CD4-positive, CD25-positive, alpha-beta regulatory T cell (primary cell): ENCODE measurements at regions not wholly inside any gene's neighbourhood (a gene's known extent, or its start where the extent isn't known, plus 50 kb on each side); places are given as distances from the start of the nearest gene placed in this dataset.

Source experiments
- ATAC-seq, 2 donors: fragments of 150-1000 bp; cut with Tn5 transposase; one replicate each; pipeline ENCODE4 v1.10.0; 2021; ENCODE audit warnings: low read depth in 2 of 2, moderate number of reproducible peaks in 2 of 2, moderate library complexity in 1 of 2
- DNase-seq, 3 donors: peaks; one replicate each; pipeline versions ENCODE4 v3.0.0 to v3.0.0-alpha.2; 2012 to 2022; ENCODE audit warnings: mixed read lengths in 1 of 3
- H3K27ac ChIP-seq: one replicate; pipeline ENCODE4 v1.7.0; 2013; ENCODE audit warnings: mild to moderate bottlenecking, low read length; ENCODE audit not compliant: insufficient read depth, poor library complexity, severe bottlenecking
- H3K27me3 ChIP-seq: one replicate; pipeline ENCODE4 v1.7.0; 2013; ENCODE audit warnings: low read length; ENCODE audit not compliant: control insufficient read depth, insufficient read depth
- H3K36me3 ChIP-seq: one replicate; pipeline ENCODE4 v1.7.0; 2013; ENCODE audit warnings: mild to moderate bottlenecking, low read length, moderate library complexity; ENCODE audit not compliant: control insufficient read depth, insufficient read depth
- H3K4me1 ChIP-seq: 2 replicates; pipeline ENCODE4 v1.7.0; 2013; ENCODE audit warnings: mild to moderate bottlenecking, low read length; ENCODE audit not compliant: insufficient read depth, control insufficient read depth, poor library complexity, severe bottlenecking
- H3K4me3 ChIP-seq: one replicate; pipeline ENCODE4 v1.7.0; 2013; ENCODE audit warnings: low read depth, mild to moderate bottlenecking, low read length, moderate library complexity
- H3K9me3 ChIP-seq, 2 experiments: 1 replicate in 1 of 2; 2 replicates in 1 of 2; pipeline ENCODE4 v1.7.0; 2013; ENCODE audit warnings: low read length in 2 of 2, mild to moderate bottlenecking in 1 of 2, moderate library complexity in 1 of 2; ENCODE audit not compliant: control insufficient read depth in 2 of 2
- H3K27ac Mint-ChIP-seq, 3 donors: one replicate each; pipeline ENCODE4 v1.8.0; 2020 to 2022; ENCODE audit warnings: mild to moderate bottlenecking in 3 of 3, mixed read lengths in 3 of 3, moderate library complexity in 2 of 3
- H3K27me3 Mint-ChIP-seq: one replicate; pipeline ENCODE4 v1.8.0; 2022; ENCODE audit warnings: mild to moderate bottlenecking, mixed read lengths
- H3K36me3 Mint-ChIP-seq: one replicate; pipeline ENCODE4 v1.8.0; 2020; ENCODE audit warnings: mixed read lengths
- H3K4me1 Mint-ChIP-seq, 4 donors: one replicate each; pipeline ENCODE4 v1.8.0; 2020 to 2022; ENCODE audit warnings: mixed read lengths in 4 of 4, mild to moderate bottlenecking in 1 of 4
- H3K4me3 Mint-ChIP-seq, 4 donors: one replicate each; pipeline ENCODE4 v1.8.0; 2020 to 2022; ENCODE audit warnings: mild to moderate bottlenecking in 4 of 4, mixed read lengths in 4 of 4, moderate library complexity in 3 of 4
- H3K9me3 Mint-ChIP-seq, 7 donors: one replicate each; pipeline ENCODE4 v1.8.0; 2020 to 2022; ENCODE audit warnings: mixed read lengths in 7 of 7, mild to moderate bottlenecking in 3 of 7, moderate library complexity in 2 of 7

- Mint-ChIP-seq H3K27me3 (peaks cover 5% of the 10 kb centered on the region), H3K36me3 (no peaks in the 10 kb centered on the region), H3K4me3 (no peak overlapping the region), H3K4me1 (no peaks in the 10 kb centered on the region), H3K27ac (no peak overlapping the region), H3K9me3 (peaks cover 0 to 4% (median 1%) of the 10 kb centered on the region in 7 donors)
- Histone ChIP-seq H3K4me1 (no peaks in the 10 kb centered on the region), H3K27me3 (no peaks in the 10 kb centered on the region), H3K4me3 (no peak overlapping the region), H3K27ac (no peak overlapping the region), H3K9me3 (no peaks in the 10 kb centered on the region), H3K36me3 (no peaks in the 10 kb centered on the region)
- ATAC-seq (no peak), DNase-seq (no peak)
Measured at GRCh38 chr21:39065917-39066316, 117.3 kb downstream of the PSMG1 start.

- Histone ChIP-seq H3K9me3 (no peaks in the 10 kb centered on the region), H3K4me3 (no peak overlapping the region), H3K27ac (no peak overlapping the region), H3K4me1 (no peaks in the 10 kb centered on the region), H3K27me3 (no peaks in the 10 kb centered on the region), H3K36me3 (no peaks in the 10 kb centered on the region)
- H3K4me3 Mint-ChIP-seq = no peak overlapping the region
- DNase-seq = no peak
- no peaks in the 10 kb centered on the region for H3K36me3 Mint-ChIP-seq
- H3K4me1 Mint-ChIP-seq = no peaks in the 10 kb centered on the region
- H3K27me3 Mint-ChIP-seq = peaks cover 6% of the 10 kb centered on the region
- no peak overlapping the region for H3K27ac Mint-ChIP-seq
- peaks cover 0 to 4% (median 0%) of the 10 kb centered on the region in 7 donors for H3K9me3 Mint-ChIP-seq
- no peak for ATAC-seq
Measured at GRCh38 chr21:39064325-39065012, 118.8 kb downstream of the PSMG1 start.

- DNase-seq (no peak), ATAC-seq (no peak)
- Histone ChIP-seq H3K36me3 (no peaks in the 10 kb centered on the region), H3K9me3 (no peaks in the 10 kb centered on the region), H3K4me3 (no peak overlapping the region), H3K4me1 (no peaks in the 10 kb centered on the region), H3K27me3 (no peaks in the 10 kb centered on the region), H3K27ac (no peak overlapping the region)
- Mint-ChIP-seq H3K4me3 (no peak overlapping the region), H3K27me3 (peaks cover 5% of the 10 kb centered on the region), H3K4me1 (no peaks in the 10 kb centered on the region), H3K36me3 (no peaks in the 10 kb centered on the region), H3K9me3 (peaks cover 0 to 4% (median 0%) of the 10 kb centered on the region in 7 donors), H3K27ac (no peak overlapping the region)
Measured at GRCh38 chr21:39063517-39063916, 119.7 kb downstream of the PSMG1 start.

GRCh38 chr21:39062196-39062595, 121.1 kb downstream of the PSMG1 start:
- Mint-ChIP-seq H3K4me1 (no peaks in the 10 kb centered on the region), H3K36me3 (no peaks in the 10 kb centered on the region), H3K27me3 (peaks cover 5% of the 10 kb centered on the region), H3K4me3 (no peak overlapping the region), H3K9me3 (peaks cover 0 to 4% (median 0%) of the 10 kb centered on the region in 7 donors), H3K27ac (no peak overlapping the region)
- ATAC-seq (no peak), DNase-seq (no peak)
- H3K4me3 ChIP-seq = no peak overlapping the region
- no peaks in the 10 kb centered on the region for H3K36me3 ChIP-seq
- H3K4me1 ChIP-seq = no peaks in the 10 kb centered on the region
- H3K27ac ChIP-seq = no peak overlapping the region
- no peaks in the 10 kb centered on the region for H3K27me3 ChIP-seq
- H3K9me3 ChIP-seq = no peaks in the 10 kb centered on the region

GRCh38 chr21:39061766-39062165, 121.5 kb downstream of the PSMG1 start:
- Mint-ChIP-seq H3K4me3 (no peak overlapping the region), H3K4me1 (no peaks in the 10 kb centered on the region), H3K36me3 (no peaks in the 10 kb centered on the region), H3K27ac (no peak overlapping the region), H3K9me3 (peaks cover 0 to 4% (median 0%) of the 10 kb centered on the region in 7 donors), H3K27me3 (peaks cover 5% of the 10 kb centered on the region)
- H3K4me3 ChIP-seq = no peak overlapping the region
- no peaks in the 10 kb centered on the region for H3K4me1 ChIP-seq
- no peak overlapping the region for H3K27ac ChIP-seq
- no peak for DNase-seq
- ATAC-seq = no peak
- no peaks in the 10 kb centered on the region for H3K27me3 ChIP-seq
- no peaks in the 10 kb centered on the region for H3K9me3 ChIP-seq
- no peaks in the 10 kb centered on the region for H3K36me3 ChIP-seq

- Mint-ChIP-seq H3K36me3 (no peaks in the 10 kb centered on the region), H3K9me3 (peaks cover 0 to 4% (median 0%) of the 10 kb centered on the region in 7 donors), H3K4me1 (no peaks in the 10 kb centered on the region), H3K4me3 (no peak overlapping the region), H3K27ac (peak overlapping the region in 1 of 3 donors; percentile 8), H3K27me3 (peaks cover 5% of the 10 kb centered on the region)
- Histone ChIP-seq H3K4me1 (no peaks in the 10 kb centered on the region), H3K27ac (no peak overlapping the region), H3K36me3 (no peaks in the 10 kb centered on the region), H3K4me3 (no peak overlapping the region), H3K27me3 (peaks cover 3% of the 10 kb centered on the region), H3K9me3 (no peaks in the 10 kb centered on the region)
- DNase-seq = no peak
- ATAC-seq = no peak
Measured at GRCh38 chr21:39060485-39061083, 122.7 kb downstream of the PSMG1 start.

- H3K4me1 Mint-ChIP-seq = no peaks in the 10 kb centered on the region
- H3K36me3 Mint-ChIP-seq = no peaks in the 10 kb centered on the region
- Histone ChIP-seq H3K4me1 (no peaks in the 10 kb centered on the region), H3K36me3 (no peaks in the 10 kb centered on the region), H3K4me3 (no peak overlapping the region), H3K27me3 (peaks cover 3% of the 10 kb centered on the region), H3K9me3 (no peaks in the 10 kb centered on the region), H3K27ac (no peak overlapping the region)
- no peak overlapping the region for H3K4me3 Mint-ChIP-seq
- DNase-seq = no peak
- peaks cover 8% of the 10 kb centered on the region for H3K27me3 Mint-ChIP-seq
- H3K27ac Mint-ChIP-seq = no peak overlapping the region
- no peak for ATAC-seq
- peaks cover 0 to 1% (median 0%) of the 10 kb centered on the region in 7 donors for H3K9me3 Mint-ChIP-seq
Measured at GRCh38 chr21:39057121-39057520, 126.1 kb downstream of the PSMG1 start.

- Mint-ChIP-seq H3K27me3 (peaks cover 8% of the 10 kb centered on the region), H3K27ac (no peak overlapping the region), H3K36me3 (no peaks in the 10 kb centered on the region), H3K9me3 (peaks cover 0 to 1% (median 0%) of the 10 kb centered on the region in 7 donors), H3K4me1 (no peaks in the 10 kb centered on the region), H3K4me3 (no peak overlapping the region)
- no peak overlapping the region for H3K4me3 ChIP-seq
- peaks cover 3% of the 10 kb centered on the region for H3K27me3 ChIP-seq
- no peaks in the 10 kb centered on the region for H3K36me3 ChIP-seq
- DNase-seq (no peak), ATAC-seq (no peak)
- H3K9me3 ChIP-seq = no peaks in the 10 kb centered on the region
- no peaks in the 10 kb centered on the region for H3K4me1 ChIP-seq
- no peak overlapping the region for H3K27ac ChIP-seq
Measured at GRCh38 chr21:39056636-39057035, 126.6 kb downstream of the PSMG1 start.
